ENCODE measurements at regions not wholly inside any gene's neighbourhood (a gene's known extent, or its start where the extent isn't known, plus 50 kb on each side); places are given as distances from the start of the nearest gene placed in this dataset.
A peak's percentile ranks its signal among the peaks of the same experiment; 100 is the strongest.

GRCh38 chr18:7452331-7452730 lies 114.8 kb upstream of the PTPRM start:
- TF ChIP-seq CTCF (IDR thresholded peaks at IDR 0.05; ENCODE audit: low read depth, low read length) (peak; percentile 79), POLR2A (IDR thresholded peaks at IDR 0.05; ENCODE audit: extremely low read depth, insufficient read length) (no peak)
- peak; percentile 26 for DNase-seq (ENCODE audit: low read depth)
- H3K4me3 ChIP-seq (ENCODE audit: low read depth, low read length): no peak overlapping the region

- no peak for TF ChIP-seq MAX (IDR thresholded peaks at IDR 0.05; ENCODE audit: low read depth, low read length)
- TF ChIP-seq POLR2A (IDR thresholded peaks at IDR 0.05; ENCODE audit: extremely low read depth, insufficient read length): no peak
- TF ChIP-seq CTCF (IDR thresholded peaks at IDR 0.05; ENCODE audit: low read depth, low read length): no peak
- no peak for TF ChIP-seq MYC (IDR thresholded peaks at IDR 0.05; ENCODE audit: low read depth, low read length)
- H3K4me3 ChIP-seq (ENCODE audit: low read depth, low read length): no peak overlapping the region
- no peak for DNase-seq (ENCODE audit: low read depth)
Observed at GRCh38 chr18:7454429-7454828, 112.7 kb upstream of the PTPRM start.

GRCh38 chr18:7456376-7456775 lies 110.7 kb upstream of the PTPRM start:
- no peak overlapping the region for H3K4me3 ChIP-seq (ENCODE audit: low read depth, low read length)
- no peak for TF ChIP-seq CTCF (IDR thresholded peaks at IDR 0.05; ENCODE audit: low read depth, low read length)
- no peak for TF ChIP-seq MAX (IDR thresholded peaks at IDR 0.05; ENCODE audit: low read depth, low read length)
- TF ChIP-seq MYC (IDR thresholded peaks at IDR 0.05; ENCODE audit: low read depth, low read length): no peak
- no peak for TF ChIP-seq POLR2A (IDR thresholded peaks at IDR 0.05; ENCODE audit: extremely low read depth, insufficient read length)
- no peak for DNase-seq (ENCODE audit: low read depth)

- H3K4me3 ChIP-seq (ENCODE audit: low read depth, low read length): no peak overlapping the region
- TF ChIP-seq POLR2A (IDR thresholded peaks at IDR 0.05; ENCODE audit: extremely low read depth, insufficient read length): no peak
- no peak for TF ChIP-seq CTCF (IDR thresholded peaks at IDR 0.05; ENCODE audit: low read depth, low read length)
- no peak for TF ChIP-seq MAX (IDR thresholded peaks at IDR 0.05; ENCODE audit: low read depth, low read length)
- no peak for TF ChIP-seq MYC (IDR thresholded peaks at IDR 0.05; ENCODE audit: low read depth, low read length)
- no peak for DNase-seq (ENCODE audit: low read depth)
Observed at GRCh38 chr18:7457262-7457661, 109.9 kb upstream of the PTPRM start.

GRCh38 chr18:7458884-7459283 lies 108.2 kb upstream of the PTPRM start:
- TF ChIP-seq POLR2A (IDR thresholded peaks at IDR 0.05; ENCODE audit: extremely low read depth, insufficient read length) (no peak), CTCF (IDR thresholded peaks at IDR 0.05; ENCODE audit: low read depth, low read length) (no peak), MYC (IDR thresholded peaks at IDR 0.05; ENCODE audit: low read depth, low read length) (no peak), MAX (IDR thresholded peaks at IDR 0.05; ENCODE audit: low read depth, low read length) (no peak)
- H3K4me3 ChIP-seq (ENCODE audit: low read depth, low read length): no peak overlapping the region
- DNase-seq (ENCODE audit: low read depth): no peak
